MM.1S (cell line): ENCODE measurements at regions not wholly inside any gene's neighbourhood (a gene's known extent, or its start where the extent isn't known, plus 50 kb on each side); places are given as distances from the start of the nearest gene placed in this dataset.

Source experiments
- DNase-seq: peaks from one replicate; pipeline ENCODE4 v3.0.0-alpha.2; 2015
- H2AFZ ChIP-seq: fragments of 300-600 bp; sonication (generic); 2 replicates; pipeline ENCODE4 v1.6.0; 2016; ENCODE audit warnings: antibody characterized with exemption, low read length
- H3F3A ChIP-seq: fragments of 300-600 bp; sonication (generic); 2 replicates; pipeline ENCODE4 v1.6.1; 2016; ENCODE audit warnings: mild to moderate bottlenecking, antibody characterized with exemption, low read length, moderate library complexity, mixed read lengths; ENCODE audit not compliant: insufficient read depth
- H3K27ac ChIP-seq: fragments of 300-600 bp; sonication (generic); 2 replicates; pipeline ENCODE4 v1.5.1; 2016; ENCODE audit warnings: mild to moderate bottlenecking, low read length
- H3K27me3 ChIP-seq: fragments of 300-600 bp; sonication (generic); replicated peaks from 2 replicates; pipeline ENCODE4 v1.6.0; 2016; ENCODE audit warnings: low read length; ENCODE audit not compliant: insufficient read depth
- H3K36me3 ChIP-seq: fragments of 300-600 bp; sonication (generic); replicated peaks from 2 replicates; pipeline ENCODE4 v1.6.1; 2016; ENCODE audit warnings: mild to moderate bottlenecking, low read length, mixed read lengths; ENCODE audit not compliant: insufficient read depth
- H3K4me1 ChIP-seq: fragments of 300-600 bp; sonication (generic); 2 replicates; pipeline ENCODE4 v1.6.1; 2016; ENCODE audit warnings: low read length, mixed read lengths
- H3K4me2 ChIP-seq: fragments of 300-600 bp; sonication (generic); 2 replicates; pipeline ENCODE4 v1.6.0; 2016; ENCODE audit warnings: low read depth, low read length
- H3K4me3 ChIP-seq: fragments of 300-600 bp; sonication (generic); 2 replicates; pipeline ENCODE4 v1.5.1; 2016; ENCODE audit warnings: low read length, mixed read lengths
- H3K79me2 ChIP-seq: fragments of 300-600 bp; sonication (generic); 2 replicates; pipeline ENCODE4 v1.6.1; 2016; ENCODE audit warnings: mixed run types, low read length, mixed read lengths
- H3K9ac ChIP-seq: fragments of 300-600 bp; sonication (generic); 2 replicates; pipeline ENCODE4 v1.6.1; 2016; ENCODE audit warnings: low read length, mixed read lengths
- H3K9me2 ChIP-seq: fragments of 300-600 bp; sonication (generic); replicated peaks from 2 replicates; pipeline ENCODE4 v1.6.1; 2016; ENCODE audit warnings: mild to moderate bottlenecking, low read length, mixed read lengths; ENCODE audit not compliant: insufficient read depth
- H3K9me3 ChIP-seq: fragments of 300-600 bp; sonication (generic); replicated peaks from 2 replicates; pipeline ENCODE4 v1.6.1; 2016; ENCODE audit warnings: mild to moderate bottlenecking, low read length, mixed read lengths; ENCODE audit not compliant: insufficient read depth
- H4K20me1 ChIP-seq: fragments of 300-600 bp; sonication (generic); 2 replicates; pipeline ENCODE4 v1.6.1; 2016; ENCODE audit warnings: mild to moderate bottlenecking, low read length, moderate library complexity, mixed read lengths; ENCODE audit not compliant: insufficient read depth
- EZH2 ChIP-seq: fragments of 300-600 bp; sonication (generic); optimal IDR thresholded peaks from 2 replicates; pipeline ENCODE3; 2017; ENCODE audit warnings: low read depth, mild to moderate bottlenecking, antibody characterized with exemption, low read length, mixed read lengths
- EZH2phosphoT487 ChIP-seq: fragments of 300-600 bp; sonication (generic); IDR thresholded peaks from 2 replicates; pipeline ENCODE4 v1.6.1; 2018; ENCODE audit warnings: antibody characterized with exemption, low read length
- TF ChIP-seq, protein P1 (sequence below): fragments of 300-600 bp; sonication (generic); IDR thresholded peaks from 2 replicates; pipeline ENCODE4 v1.5.1; 2016; ENCODE audit warnings: antibody characterized with exemption, low read length, mixed read lengths

DNA sequence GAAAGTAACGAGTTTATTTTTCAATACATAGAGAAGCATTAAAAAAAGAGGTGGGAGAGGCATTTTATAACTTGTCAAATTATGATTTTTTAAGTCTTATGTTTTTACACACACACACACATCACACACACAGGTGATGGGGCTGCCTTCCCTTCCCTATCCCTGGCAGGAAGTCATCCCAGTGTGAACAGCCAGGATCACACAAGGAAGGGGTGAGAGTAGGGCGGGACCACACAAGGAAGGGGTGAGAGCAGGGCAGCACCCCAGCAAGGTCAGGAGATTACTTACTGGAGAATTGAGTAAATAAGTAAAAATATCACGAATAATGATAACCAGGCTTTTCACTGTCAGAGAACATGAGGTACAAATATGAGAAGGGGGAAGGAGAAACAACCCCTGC lies 372.6 kb downstream of the SEC23A start:
- no peak overlapping the region for H2AFZ ChIP-seq

DNA sequence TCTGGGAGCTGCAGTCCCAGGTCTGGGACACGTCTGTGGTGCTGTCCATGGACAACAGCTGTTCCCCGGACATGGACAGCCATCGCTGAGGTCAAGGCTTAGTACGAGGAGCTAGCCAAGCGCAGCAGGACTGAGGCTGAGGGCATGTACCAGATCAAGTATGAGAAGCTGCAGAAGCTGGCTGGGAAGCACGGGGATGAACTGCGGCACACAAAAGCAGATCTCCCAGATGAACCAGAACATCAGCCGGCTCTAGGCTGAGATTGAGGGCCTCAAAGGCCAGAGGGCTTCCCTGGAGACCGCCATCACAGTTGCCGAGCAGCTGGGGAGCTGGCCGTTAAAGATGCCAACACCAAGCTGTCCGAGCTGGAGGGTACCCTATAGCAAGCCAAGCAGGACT lies 375.3 kb downstream of the SEC23A start:
- no peak overlapping the region for H3K9ac ChIP-seq
- H3K27ac ChIP-seq, result no peak overlapping the region

More for the DNA sequence above, 372.6 kb downstream of the SEC23A start:
- Histone ChIP-seq H3K9me2 (no peaks in the 10 kb centered on the region), H3K9me3 (no peaks in the 10 kb centered on the region), H3K36me3 (no peaks in the 10 kb centered on the region), H3K27ac (no peak overlapping the region), H3F3A (no peaks in the 10 kb centered on the region), H3K4me2 (no peak overlapping the region), H3K9ac (no peak overlapping the region), H3K4me3 (no peak overlapping the region), H3K4me1 (no peaks in the 10 kb centered on the region), H3K27me3 (no peaks in the 10 kb centered on the region), H3K79me2 (no peaks in the 10 kb centered on the region), H4K20me1 (no peaks in the 10 kb centered on the region)
- TF ChIP-seq, protein P1, sequence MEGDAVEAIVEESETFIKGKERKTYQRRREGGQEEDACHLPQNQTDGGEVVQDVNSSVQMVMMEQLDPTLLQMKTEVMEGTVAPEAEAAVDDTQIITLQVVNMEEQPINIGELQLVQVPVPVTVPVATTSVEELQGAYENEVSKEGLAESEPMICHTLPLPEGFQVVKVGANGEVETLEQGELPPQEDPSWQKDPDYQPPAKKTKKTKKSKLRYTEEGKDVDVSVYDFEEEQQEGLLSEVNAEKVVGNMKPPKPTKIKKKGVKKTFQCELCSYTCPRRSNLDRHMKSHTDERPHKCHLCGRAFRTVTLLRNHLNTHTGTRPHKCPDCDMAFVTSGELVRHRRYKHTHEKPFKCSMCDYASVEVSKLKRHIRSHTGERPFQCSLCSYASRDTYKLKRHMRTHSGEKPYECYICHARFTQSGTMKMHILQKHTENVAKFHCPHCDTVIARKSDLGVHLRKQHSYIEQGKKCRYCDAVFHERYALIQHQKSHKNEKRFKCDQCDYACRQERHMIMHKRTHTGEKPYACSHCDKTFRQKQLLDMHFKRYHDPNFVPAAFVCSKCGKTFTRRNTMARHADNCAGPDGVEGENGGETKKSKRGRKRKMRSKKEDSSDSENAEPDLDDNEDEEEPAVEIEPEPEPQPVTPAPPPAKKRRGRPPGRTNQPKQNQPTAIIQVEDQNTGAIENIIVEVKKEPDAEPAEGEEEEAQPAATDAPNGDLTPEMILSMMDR, result no peak
- TF ChIP-seq EZH2 (no peak), EZH2phosphoT487 (no peak)
- DNase-seq, result no peak

DNA sequence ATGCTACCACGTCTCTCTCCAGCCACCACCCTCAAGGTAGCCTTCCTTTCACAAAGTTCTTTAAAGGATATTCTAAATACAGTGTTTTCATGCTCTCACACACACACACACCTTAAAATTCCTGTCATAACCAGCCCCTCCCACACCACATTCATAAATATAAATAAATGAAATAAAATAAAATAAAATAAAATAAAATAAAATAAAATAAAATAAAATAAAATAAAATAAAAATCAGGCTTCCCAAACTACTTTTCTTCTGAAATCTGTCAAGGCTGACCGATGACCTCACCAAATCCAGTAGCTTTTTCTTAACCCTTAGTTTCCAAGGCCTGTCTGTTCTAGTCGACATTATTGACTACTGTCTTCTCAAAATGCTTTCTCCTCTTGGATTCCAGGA lies 378.4 kb downstream of the SEC23A start:
- no peaks in the 10 kb centered on the region for H3K9me2 ChIP-seq
- no peaks in the 10 kb centered on the region for H3F3A ChIP-seq
- TF ChIP-seq EZH2phosphoT487 (no peak), EZH2 (no peak)
- TF ChIP-seq, protein P1, result no peak
- no peak overlapping the region for H3K4me2 ChIP-seq
- no peaks in the 10 kb centered on the region for H3K27me3 ChIP-seq
- DNase-seq, result no peak
- no peak overlapping the region for H3K9ac ChIP-seq
- H3K4me3 ChIP-seq, result no peak overlapping the region
- H3K79me2 ChIP-seq, result no peaks in the 10 kb centered on the region
- H3K27ac ChIP-seq, result no peak overlapping the region
- H4K20me1 ChIP-seq, result no peaks in the 10 kb centered on the region
- H3K4me1 ChIP-seq, result no peaks in the 10 kb centered on the region
- no peaks in the 10 kb centered on the region for H3K9me3 ChIP-seq
- no peak overlapping the region for H2AFZ ChIP-seq
- H3K36me3 ChIP-seq, result no peaks in the 10 kb centered on the region

More for the DNA sequence above, 375.3 kb downstream of the SEC23A start:
- Histone ChIP-seq H3K36me3 (no peaks in the 10 kb centered on the region), H2AFZ (no peak overlapping the region), H3K4me1 (no peaks in the 10 kb centered on the region), H3K9me3 (no peaks in the 10 kb centered on the region), H3K4me3 (no peak overlapping the region), H3F3A (no peaks in the 10 kb centered on the region), H3K4me2 (no peak overlapping the region), H3K27me3 (no peaks in the 10 kb centered on the region), H4K20me1 (no peaks in the 10 kb centered on the region), H3K9me2 (no peaks in the 10 kb centered on the region), H3K79me2 (no peaks in the 10 kb centered on the region)
- no peak for DNase-seq
- no peak for TF ChIP-seq EZH2phosphoT487
- TF ChIP-seq, protein P1, result no peak
- TF ChIP-seq EZH2, result no peak
